OCI-LY7 (cell line): ENCODE measurements at regions not wholly inside any gene's neighbourhood (a gene's known extent, or its start where the extent isn't known, plus 50 kb on each side); places are given as distances from the start of the nearest gene placed in this dataset.

Experiments used
- BruUV-seq: library from RNA; stranded (reverse); fragments of 400-500 nt; replicated peaks from 2 replicates; lab custom pipeline; 2021; lab: Mats Ljungman, UMichigan
- CTCF ChIA-PET: fragments of 300-600 bp; sonication (Branson Sonifier 250); formaldehyde crosslinking; loops from one replicate; lab custom pipeline; 2022; ENCODE audit warnings: antibody characterized with exemption; ENCODE audit not compliant: unreplicated experiment; lab: Charles Lee
- POLR2A ChIA-PET: fragments of 300-600 bp; sonication (Branson Sonifier 250); formaldehyde crosslinking; loops from one replicate; lab custom pipeline; 2022; ENCODE audit warnings: antibody characterized with exemption; lab: Charles Lee
- DNase-seq: peaks from one replicate; pipeline ENCODE4 v3.0.0-alpha.2; 2015; ENCODE audit warnings: low spot score
- H2AFZ ChIP-seq: fragments of 200-600 bp; sonication (generic), shearing (Covaris generic); 2 replicates; pipeline ENCODE4 v1.6.1; 2014; ENCODE audit warnings: mild to moderate bottlenecking, antibody characterized with exemption, low read length, moderate library complexity
- H3K27ac ChIP-seq: fragments of 200-600 bp; sonication (generic); 2 replicates; pipeline ENCODE4 v1.5.1; 2014; ENCODE audit warnings: mixed run types, low read depth, mild to moderate bottlenecking, moderate library complexity, low read length, inconsistent platforms; ENCODE audit not compliant: poor library complexity, severe bottlenecking
- H3K36me3 ChIP-seq: fragments of 200-600 bp; sonication (generic); 2 replicates; pipeline ENCODE4 v1.6.1; 2014; ENCODE audit warnings: mild to moderate bottlenecking, antibody characterized with exemption, low read length, moderate library complexity, mixed read lengths; ENCODE audit not compliant: insufficient read depth
- H3K4me1 ChIP-seq: fragments of 200-600 bp; sonication (generic); 2 replicates; pipeline ENCODE4 v1.5.1; 2014; ENCODE audit warnings: mild to moderate bottlenecking, low read length; ENCODE audit not compliant: insufficient read depth, poor library complexity, severe bottlenecking
- H3K4me2 ChIP-seq: fragments of 200-600 bp; sonication (generic); 2 replicates; pipeline ENCODE4 v1.6.1; 2014; ENCODE audit warnings: mild to moderate bottlenecking, low read length
- H3K4me3 ChIP-seq: fragments of 200-600 bp; sonication (generic); 2 replicates; pipeline ENCODE4 v1.5.1; 2014; ENCODE audit warnings: mild to moderate bottlenecking, low read depth, low read length; ENCODE audit not compliant: poor library complexity, severe bottlenecking
- H3K79me2 ChIP-seq: fragments of 200-600 bp; sonication (generic); 2 replicates; pipeline ENCODE4 v1.6.1; 2016; ENCODE audit warnings: low read depth, mild to moderate bottlenecking, low read length, moderate library complexity, mixed read lengths; ENCODE audit not compliant: insufficient read depth
- H3K9me2 ChIP-seq: fragments of 200-600 bp; sonication (generic); 2 replicates; pipeline ENCODE4 v1.6.1; 2016; ENCODE audit warnings: mild to moderate bottlenecking, low read length, mixed read lengths; ENCODE audit not compliant: insufficient read depth
- H3K9me3 ChIP-seq: fragments of 200-600 bp; sonication (generic); 2 replicates; pipeline ENCODE4 v1.6.1; 2014; ENCODE audit warnings: mild to moderate bottlenecking, mixed run types, low read length, mixed read lengths
- H4K20me1 ChIP-seq: fragments of 200-600 bp; sonication (generic); 2 replicates; pipeline ENCODE4 v1.6.1; 2014; ENCODE audit warnings: mild to moderate bottlenecking, antibody characterized with exemption, low read length, moderate library complexity, mixed read lengths; ENCODE audit not compliant: insufficient read depth
- CTCF ChIP-seq: fragments of 200-600 bp; sonication (generic); conservative IDR thresholded peaks from 2 replicates; pipeline ENCODE4 v1.5.1; 2014; ENCODE audit warnings: mild to moderate bottlenecking, antibody characterized with exemption, low read length, moderate library complexity, mixed read lengths
- EZH2phosphoT487 ChIP-seq: fragments of 200-600 bp; sonication (generic); IDR thresholded peaks from 2 replicates; pipeline ENCODE4 v1.6.1; 2018; ENCODE audit warnings: low read depth, borderline replicate concordance, mild to moderate bottlenecking, mixed run types, antibody characterized with exemption, low read length, moderate library complexity, mixed read lengths
- intact Hi-C: fragments of 100-400 bp; cut with micrococcal nuclease; formaldehyde crosslinking; loops from one replicate; pipeline ENCODE4 v1.10.0; 2022; ENCODE audit not compliant: unreplicated experiment

GRCh38 chr15:52855157-52855556, 65.0 kb upstream of the ONECUT1 start:
- H3K4me1 ChIP-seq = no peaks in the 10 kb centered on the region
- no peak for TF ChIP-seq EZH2phosphoT487
- H3K4me3 ChIP-seq = no peak overlapping the region
- H2AFZ ChIP-seq = no peak overlapping the region
- H3K9me2 ChIP-seq = no peaks in the 10 kb centered on the region
- no peaks in the 10 kb centered on the region for H4K20me1 ChIP-seq
- CTCF ChIA-PET = no interaction called here
- no peak overlapping the region for H3K4me2 ChIP-seq
- POLR2A ChIA-PET = no interaction called here
- DNase-seq = no peak
- intact Hi-C loops = no loop called here
- H3K9me3 ChIP-seq = no peaks in the 10 kb centered on the region
- no TSS peak for BruUV-seq
- H3K36me3 ChIP-seq = no peaks in the 10 kb centered on the region
- H3K27ac ChIP-seq = no peak overlapping the region
- H3K79me2 ChIP-seq = no peaks in the 10 kb centered on the region

- ChIA-PET POLR2A (no interaction called here), CTCF (no interaction called here)
- Histone ChIP-seq H3K9me3 (no peaks in the 10 kb centered on the region), H3K4me2 (no peak overlapping the region), H3K36me3 (no peaks in the 10 kb centered on the region), H4K20me1 (no peaks in the 10 kb centered on the region), H3K4me3 (no peak overlapping the region), H3K27ac (no peak overlapping the region), H3K9me2 (no peaks in the 10 kb centered on the region), H2AFZ (no peak overlapping the region), H3K4me1 (no peaks in the 10 kb centered on the region), H3K79me2 (no peaks in the 10 kb centered on the region)
- DNase-seq = no peak
- no TSS peak for BruUV-seq
- TF ChIP-seq EZH2phosphoT487 (no peak), CTCF (no peak)
- intact Hi-C loops = no loop called here
These were observed 54.7 kb upstream of the ONECUT1 start for GRCh38 chr15:52844823-52845222.
